Fibroblast of lung (primary cell): ENCODE measurements at regions not wholly inside any gene's neighbourhood (a gene's known extent, or its start where the extent isn't known, plus 50 kb on each side); places are given as distances from the start of the nearest gene placed in this dataset.
A peak's percentile ranks its signal among the peaks of the same experiment; 100 is the strongest.

Source experiments
- DNase-seq, 2 donors: peaks; one replicate each; pipeline versions ENCODE4 v3.0.0 to v3.0.0-alpha.2; 2010; ENCODE audit warnings: low read depth in 2 of 2
- H2AFZ ChIP-seq: 2 replicates; pipeline ENCODE4 v1.5.1; 2012; ENCODE audit warnings: low read length, control low read depth, inconsistent platforms
- H3K27ac ChIP-seq: 2 replicates; pipeline ENCODE4 v1.5.1; 2011; ENCODE audit warnings: low read length, control low read depth; ENCODE audit not compliant: insufficient read depth
- H3K27me3 ChIP-seq: 2 replicates; pipeline ENCODE4 v1.5.1; 2011; ENCODE audit warnings: mild to moderate bottlenecking, low read length; ENCODE audit not compliant: control insufficient read depth, insufficient read depth
- H3K36me3 ChIP-seq: 2 replicates; pipeline ENCODE4 v1.5.1; 2011; ENCODE audit warnings: low read length; ENCODE audit not compliant: control insufficient read depth, insufficient read depth
- H3K4me1 ChIP-seq: 2 replicates; pipeline ENCODE4 v1.5.1; 2011; ENCODE audit warnings: low read length; ENCODE audit not compliant: control insufficient read depth, insufficient read depth; ENCODE audit errors: extremely low read depth
- H3K4me2 ChIP-seq: 2 replicates; pipeline ENCODE4 v1.5.1; 2011; ENCODE audit warnings: low read length, control low read depth; ENCODE audit not compliant: insufficient read depth; ENCODE audit errors: extremely low read depth
- H3K4me3 ChIP-seq, 4 experiments: fragments of 200-600 bp in 1 of 4; sonication (generic) in 1 of 4; replicated peaks in 1 of 4; 2 replicates each; pipeline ENCODE4 v1.5.1; 2011 to 2016; ENCODE audit warnings: low read length in 4 of 4, low read depth in 3 of 4, mild to moderate bottlenecking in 3 of 4, control low read depth in 2 of 4, inconsistent platforms in 1 of 4, mixed read lengths in 1 of 4; ENCODE audit not compliant: insufficient read depth in 1 of 4; ENCODE audit errors: control extremely low read depth in 1 of 4
- H3K79me2 ChIP-seq: 2 replicates; pipeline ENCODE4 v1.5.1; 2012; ENCODE audit warnings: mild to moderate bottlenecking, low read length, inconsistent platforms; ENCODE audit not compliant: control insufficient read depth, insufficient read depth
- H3K9ac ChIP-seq: 2 replicates; pipeline ENCODE4 v1.5.1; 2011; ENCODE audit warnings: mild to moderate bottlenecking, low read length, control low read depth; ENCODE audit not compliant: insufficient read depth
- H3K9me3 ChIP-seq: 2 replicates; pipeline ENCODE4 v1.5.1; 2012; ENCODE audit warnings: low read depth, low read length; ENCODE audit not compliant: control insufficient read depth, insufficient read depth
- H4K20me1 ChIP-seq: 2 replicates; pipeline ENCODE4 v1.5.1; 2011; ENCODE audit warnings: low read length; ENCODE audit not compliant: control insufficient read depth, insufficient read depth; ENCODE audit errors: extremely low read depth
- CTCF ChIP-seq, 2 donors: IDR thresholded peaks in 1 of 2; conservative IDR thresholded peaks in 1 of 2; 1 replicate in 1 of 2; 2 replicates in 1 of 2; pipeline ENCODE4 v1.5.1; 2011 to 2012; ENCODE audit warnings: low read length in 2 of 2, control low read depth in 1 of 2, inconsistent platforms in 1 of 2, low read depth in 1 of 2, mild to moderate bottlenecking in 1 of 2
- EZH2 ChIP-seq: IDR thresholded peaks from 2 replicates; pipeline ENCODE4 v1.5.1; 2012; ENCODE audit warnings: low read length, control low read depth, mild to moderate bottlenecking; ENCODE audit errors: missing control alignments

- Histone ChIP-seq H3K36me3 (no peaks in the 10 kb centered on the region), H3K4me2 (no peak overlapping the region)
Measured at GRCh38 chr5:117657541-117657940, 1082.9 kb upstream of the SEMA6A start.

GRCh38 chr5:117652958-117653280 is 1078.3 kb upstream of the SEMA6A start:
- Histone ChIP-seq H3K4me3 (no peak overlapping the region), H3K9me3 (no peaks in the 10 kb centered on the region), H3K36me3 (no peaks in the 10 kb centered on the region), H3K27me3 (no peaks in the 10 kb centered on the region), H3K4me1 (no peaks in the 10 kb centered on the region), H3K4me2 (no peak overlapping the region), H3K79me2 (no peaks in the 10 kb centered on the region), H3K9ac (no peak overlapping the region), H2AFZ (no peak overlapping the region), H3K27ac (no peak overlapping the region), H4K20me1 (no peaks in the 10 kb centered on the region)
- DNase-seq, result no peak
- TF ChIP-seq EZH2 (no peak), CTCF (conservative IDR thresholded peaks at IDR 0.05 in 1 of 2, IDR thresholded peaks at IDR 0.05 in 1 of 2; ENCODE audit: low read depth in 1 of 2, low read length in 2 of 2) (no peak)

More at GRCh38 chr5:117657541-117657940, 1082.9 kb upstream of the SEMA6A start:
- Histone ChIP-seq H4K20me1 (no peaks in the 10 kb centered on the region), H3K4me3 (no peak overlapping the region), H3K27ac (no peak overlapping the region), H3K79me2 (no peaks in the 10 kb centered on the region), H2AFZ (no peak overlapping the region), H3K9ac (no peak overlapping the region), H3K9me3 (no peaks in the 10 kb centered on the region), H3K4me1 (no peaks in the 10 kb centered on the region), H3K27me3 (no peaks in the 10 kb centered on the region)
- TF ChIP-seq CTCF (conservative IDR thresholded peaks at IDR 0.05 in 1 of 2, IDR thresholded peaks at IDR 0.05 in 1 of 2; ENCODE audit: low read depth in 1 of 2, low read length in 2 of 2), result no peak
- no peak for TF ChIP-seq EZH2
- DNase-seq, result peak; percentile 0 to 5

GRCh38 chr5:117652036-117652957 is 1077.7 kb upstream of the SEMA6A start:
- no peaks in the 10 kb centered on the region for H3K27me3 ChIP-seq
- no peak overlapping the region for H3K9ac ChIP-seq
- H3K36me3 ChIP-seq, result no peaks in the 10 kb centered on the region
- H2AFZ ChIP-seq, result no peak overlapping the region
- no peaks in the 10 kb centered on the region for H3K79me2 ChIP-seq
- no peak overlapping the region for H3K4me3 ChIP-seq
- H3K4me2 ChIP-seq, result no peak overlapping the region
- no peak overlapping the region for H3K27ac ChIP-seq
- H4K20me1 ChIP-seq, result no peaks in the 10 kb centered on the region
- H3K9me3 ChIP-seq, result no peaks in the 10 kb centered on the region
- TF ChIP-seq EZH2, result no peak
- no peak for TF ChIP-seq CTCF (conservative IDR thresholded peaks at IDR 0.05 in 1 of 2, IDR thresholded peaks at IDR 0.05 in 1 of 2; ENCODE audit: low read depth in 1 of 2, low read length in 2 of 2)
- no peaks in the 10 kb centered on the region for H3K4me1 ChIP-seq
- DNase-seq, result no peak
